AG09319 (cell line): ENCODE measurements at regions not wholly inside any gene's neighbourhood (a gene's known extent, or its start where the extent isn't known, plus 50 kb on each side); places are given as distances from the start of the nearest gene placed in this dataset.

Experiments used
- DNase-seq: peaks from one replicate; pipeline ENCODE4 v3.0.0-alpha.2; 2010; ENCODE audit warnings: low read depth; ENCODE audit errors: extremely low read depth
- CTCF ChIP-seq: IDR thresholded peaks from 2 replicates; pipeline ENCODE4 v1.5.1; 2011; ENCODE audit warnings: low read depth, mild to moderate bottlenecking, inconsistent platforms, low read length, moderate library complexity

GRCh38 chr3:182393830-182394367 lies 399.4 kb upstream of the ATP11B start:
- no peak for DNase-seq
- TF ChIP-seq CTCF, result no peak

GRCh38 chr3:182397164-182397563 lies 396.1 kb upstream of the ATP11B start:
- TF ChIP-seq CTCF, result no peak
- DNase-seq, result no peak

DNA sequence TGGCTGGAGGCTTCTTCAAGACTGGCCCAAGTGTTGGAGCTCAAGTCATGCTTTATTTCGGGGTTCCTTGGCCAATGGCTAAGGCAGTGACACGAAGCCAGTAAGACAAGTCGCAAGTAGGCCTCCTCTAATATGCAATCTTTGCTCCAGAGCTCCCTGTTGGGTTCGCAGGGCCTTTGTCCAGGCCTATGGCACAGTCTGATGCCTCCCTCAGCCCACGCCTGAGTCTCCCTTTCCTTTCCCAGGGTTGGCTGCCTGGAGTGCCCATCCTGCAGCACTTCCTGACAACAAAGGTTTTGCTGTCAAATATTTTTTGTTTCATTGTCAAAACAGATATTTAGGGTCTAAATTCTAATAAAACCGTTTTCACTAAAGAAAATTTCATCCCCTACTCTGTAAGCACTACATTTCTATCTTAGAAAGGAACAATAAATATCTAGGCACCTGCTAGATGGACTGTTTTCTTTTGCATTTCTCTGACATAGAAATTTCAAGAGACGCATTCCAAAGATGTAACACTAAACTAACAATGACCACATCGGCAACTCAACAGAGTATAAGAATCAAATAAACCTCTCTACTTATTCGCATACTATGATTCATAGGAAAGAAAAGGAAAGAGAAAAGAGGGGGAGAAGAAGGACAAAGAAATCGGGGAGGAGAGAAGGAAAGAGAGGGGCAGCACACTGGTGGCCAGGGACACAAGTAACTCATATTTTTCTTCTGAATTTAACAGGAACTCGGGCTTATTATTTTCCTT lies 393.1 kb upstream of the ATP11B start:
- no peak for TF ChIP-seq CTCF

GRCh38 chr3:182400838-182401237 lies 392.5 kb upstream of the ATP11B start:
- TF ChIP-seq CTCF, result no peak
- DNase-seq, result no peak

More for the DNA sequence above, 393.1 kb upstream of the ATP11B start:
- DNase-seq, result no peak

- no peak for TF ChIP-seq CTCF
- no peak for DNase-seq
Measured at GRCh38 chr3:182404031-182404430, 389.3 kb upstream of the ATP11B start.

GRCh38 chr3:182405759-182406158 lies 387.5 kb upstream of the ATP11B start:
- DNase-seq, result no peak
- no peak for TF ChIP-seq CTCF

- no peak for TF ChIP-seq CTCF
- DNase-seq, result no peak
Measured at GRCh38 chr3:182406786-182407185, 386.5 kb upstream of the ATP11B start.
